Liver (tissue), 8 donors: ENCODE measurements at regions not wholly inside any gene's neighbourhood (a gene's known extent, or its start where the extent isn't known, plus 50 kb on each side); places are given as distances from the start of the nearest gene placed in this dataset.

Source experiments
- DNase-seq: peaks from one replicate; pipeline ENCODE4 v3.0.0-alpha.2; 2017; ENCODE audit warnings: low spot score
- H3K27ac ChIP-seq, 2 donors: one replicate each; pipeline ENCODE4 v1.7.0; 2013; ENCODE audit warnings: inconsistent platforms in 2 of 2, low read length in 2 of 2, control low read depth in 1 of 2, low read depth in 1 of 2, mild to moderate bottlenecking in 1 of 2
- H3K27me3 ChIP-seq, 4 donors: one replicate each; pipeline versions ENCODE4 v1.6.1 to v1.7.0; 2013; ENCODE audit warnings: low read length in 3 of 4, inconsistent platforms in 1 of 4, mild to moderate bottlenecking in 1 of 4, moderate library complexity in 1 of 4; ENCODE audit not compliant: control insufficient read depth in 4 of 4, insufficient read depth in 4 of 4
- H3K36me3 ChIP-seq, 4 donors: one replicate each; pipeline versions ENCODE4 v1.6.1 to v1.7.0; 2013; ENCODE audit warnings: low read length in 3 of 4, mild to moderate bottlenecking in 3 of 4, low read depth in 1 of 4, moderate library complexity in 1 of 4; ENCODE audit not compliant: control insufficient read depth in 4 of 4, insufficient read depth in 3 of 4
- H3K4me1 ChIP-seq, 4 donors: one replicate each; pipeline versions ENCODE4 v1.6.1 to v1.7.0; 2013; ENCODE audit warnings: low read length in 3 of 4, mild to moderate bottlenecking in 3 of 4, moderate library complexity in 1 of 4; ENCODE audit not compliant: control insufficient read depth in 4 of 4, insufficient read depth in 4 of 4
- H3K4me3 ChIP-seq, 3 donors: one replicate each; pipeline versions ENCODE4 v1.6.1 to v1.7.0; 2013; ENCODE audit warnings: low read length in 3 of 3, control low read depth in 1 of 3, low read depth in 1 of 3, mild to moderate bottlenecking in 1 of 3
- H3K9ac ChIP-seq, 2 donors: one replicate each; pipeline ENCODE4 v1.7.0; 2013; ENCODE audit warnings: low read length in 2 of 2, mild to moderate bottlenecking in 2 of 2, moderate library complexity in 2 of 2, control low read depth in 1 of 2, low read depth in 1 of 2
- H3K9me3 ChIP-seq, 4 donors: one replicate each; pipeline versions ENCODE4 v1.6.1 to v1.7.0; 2013; ENCODE audit warnings: low read length in 3 of 4; ENCODE audit not compliant: control insufficient read depth in 4 of 4
- EGR1 ChIP-seq, 2 donors: IDR thresholded peaks; 2 replicates each; pipeline ENCODE4 v1.6.1; 2016 to 2018; ENCODE audit warnings: antibody characterized with exemption in 2 of 2, low read depth in 2 of 2
- FOXA2 ChIP-seq: IDR thresholded peaks from 2 replicates; pipeline ENCODE4 v1.6.1; 2016; ENCODE audit warnings: antibody characterized with exemption
- HNF4A ChIP-seq, 2 donors: conservative IDR thresholded peaks; 2 replicates each; pipeline ENCODE4 v1.6.1; 2016; ENCODE audit warnings: antibody characterized with exemption in 2 of 2, mild to moderate bottlenecking in 2 of 2
- HNF4G ChIP-seq: IDR thresholded peaks from 2 replicates; pipeline ENCODE4 v1.6.1; 2016; ENCODE audit warnings: antibody characterized with exemption
- JUND ChIP-seq, 2 donors: IDR thresholded peaks; 2 replicates each; pipeline ENCODE4 v1.6.1; 2016; ENCODE audit warnings: antibody characterized with exemption in 2 of 2
- RAD21 ChIP-seq, 2 donors: IDR thresholded peaks; 2 replicates each; pipeline ENCODE4 v1.6.1; 2016; ENCODE audit warnings: antibody characterized with exemption in 2 of 2, mild to moderate bottlenecking in 2 of 2
- RXRA ChIP-seq, 2 donors: IDR thresholded peaks; 2 replicates each; pipeline ENCODE4 v1.6.1; 2017 to 2018; ENCODE audit warnings: antibody characterized with exemption in 2 of 2, mild to moderate bottlenecking in 1 of 2
- SP1 ChIP-seq: IDR thresholded peaks from 2 replicates; pipeline ENCODE4 v1.6.1; 2018; ENCODE audit warnings: antibody characterized with exemption, mild to moderate bottlenecking
- TAF1 ChIP-seq: conservative IDR thresholded peaks from 2 replicates; pipeline ENCODE4 v1.6.1; 2016; ENCODE audit warnings: antibody characterized with exemption, mild to moderate bottlenecking
- WGBS: extraction: QIAGEN DNeasy Blood & Tissue Kit; methylation state at CpG from one replicate; pipeline ENCODE4 v1.1.7; 2013; 5-methylcytosine and 5-hydroxymethylcytosine counted together
- TF ChIP-seq, protein P1 (sequence below): IDR thresholded peaks from 2 replicates; pipeline ENCODE4 v1.6.1; 2016; ENCODE audit warnings: antibody characterized with exemption
- TF ChIP-seq, protein P2 (sequence below): IDR thresholded peaks from 2 replicates; pipeline ENCODE4 v1.6.1; 2016; ENCODE audit warnings: antibody characterized with exemption
- TF ChIP-seq, protein P3 (sequence below): fragments of 150-350 bp; IDR thresholded peaks from 2 replicates; pipeline ENCODE4 v1.5.1; 2017; ENCODE audit warnings: improper control_type of control experiment, low read depth, low read length; ENCODE audit not compliant: missing input control
- TF ChIP-seq, protein P4 (sequence below): IDR thresholded peaks from 2 replicates; pipeline ENCODE4 v1.6.1; 2016; ENCODE audit warnings: antibody characterized with exemption
- donor health status: healthy.
- donor health status: healthy.
- donor health status: healthy.
- donor health status: healthy.
- donor health status: healthy.

DNA sequence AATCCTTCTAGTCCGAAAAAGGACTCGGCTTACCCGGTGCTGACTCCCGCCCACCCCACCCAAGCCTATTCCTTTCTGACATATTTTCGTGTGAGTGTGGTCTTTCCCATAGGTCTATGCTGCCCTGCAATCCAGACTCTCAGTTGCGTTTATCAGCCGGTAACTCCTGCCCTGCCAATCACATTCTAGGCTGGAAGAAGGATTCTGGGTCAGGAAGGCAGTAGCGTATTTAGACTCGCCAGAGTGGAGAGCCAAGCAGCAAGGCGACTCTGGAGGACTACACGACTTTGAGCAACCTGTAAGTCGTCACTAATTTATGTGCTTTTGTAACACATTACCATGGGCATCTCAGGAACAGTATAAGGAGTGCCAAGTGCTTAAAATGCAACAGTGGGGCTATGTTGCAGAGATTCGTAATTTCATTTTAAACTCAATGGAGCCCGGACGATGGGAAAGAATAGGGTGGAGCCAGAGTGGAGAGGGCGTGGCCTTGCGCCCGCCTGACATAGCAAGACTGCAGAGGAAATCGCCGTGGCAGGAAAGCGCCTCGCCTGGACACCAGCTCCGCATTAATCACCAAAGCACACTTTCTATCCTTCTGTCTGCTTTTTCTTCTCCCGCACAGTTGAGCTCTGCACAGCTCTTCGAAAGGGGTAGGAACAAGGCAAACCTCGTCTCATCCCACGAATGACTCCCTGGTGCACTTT, 1044.2 kb downstream of the AGBL1 start:
- no peak overlapping the region for H3K9ac ChIP-seq
- no peak overlapping the region for H3K27ac ChIP-seq
- H3K4me3 ChIP-seq, result no peak overlapping the region
- 78% methylated on average over 27 of the region's 27 CpGs for WGBS
- H3K4me1 ChIP-seq, result no peaks in the 10 kb centered on the region
- H3K9me3 ChIP-seq, result peaks cover 0 to 4% (median 0%) of the 10 kb centered on the region in 4 donors
- H3K36me3 ChIP-seq, result no peaks in the 10 kb centered on the region
- TF ChIP-seq TAF1 (no peak), HNF4A (conservative IDR thresholded peaks at IDR 0.05) (no peak), HNF4G (no peak), JUND (IDR thresholded peaks at IDR 0.05) (no peak)
- TF ChIP-seq, protein P1, sequence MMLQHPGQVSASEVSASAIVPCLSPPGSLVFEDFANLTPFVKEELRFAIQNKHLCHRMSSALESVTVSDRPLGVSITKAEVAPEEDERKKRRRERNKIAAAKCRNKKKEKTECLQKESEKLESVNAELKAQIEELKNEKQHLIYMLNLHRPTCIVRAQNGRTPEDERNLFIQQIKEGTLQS, result no peak
- peaks cover 0 to 4% (median 2%) of the 10 kb centered on the region in 4 donors for H3K27me3 ChIP-seq
- DNase-seq, result no peak

DNA sequence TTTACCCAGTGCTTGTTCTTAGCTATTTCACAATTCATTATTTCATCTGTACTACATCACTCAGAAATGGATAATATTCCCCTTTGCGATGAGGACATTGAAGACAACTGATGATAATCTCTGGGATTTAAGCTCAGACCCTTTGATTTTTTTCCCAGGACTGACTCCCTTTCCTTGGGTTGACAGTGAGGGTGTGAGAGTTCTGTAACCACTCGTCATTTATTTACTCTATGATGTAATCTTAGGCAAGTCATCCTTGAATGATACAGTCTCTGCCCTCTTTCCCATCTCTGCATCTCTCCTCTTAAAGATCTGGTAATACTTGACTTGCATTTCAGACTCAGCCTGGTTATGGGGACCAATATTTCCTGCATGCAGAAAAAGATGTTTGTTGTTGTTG, 1041.7 kb downstream of the AGBL1 start:
- H3K4me1 ChIP-seq, result no peaks in the 10 kb centered on the region
- H3K27me3 ChIP-seq, result peaks cover 0 to 4% (median 2%) of the 10 kb centered on the region in 4 donors
- no peak overlapping the region for H3K9ac ChIP-seq
- WGBS, result 60% methylated on average over 2 of the region's 2 CpGs
- TF ChIP-seq HNF4G (no peak), TAF1 (no peak), FOXA2 (no peak), RXRA (IDR thresholded peaks at IDR 0.05) (no peak), RAD21 (IDR thresholded peaks at IDR 0.05) (no peak)
- TF ChIP-seq, protein P2, sequence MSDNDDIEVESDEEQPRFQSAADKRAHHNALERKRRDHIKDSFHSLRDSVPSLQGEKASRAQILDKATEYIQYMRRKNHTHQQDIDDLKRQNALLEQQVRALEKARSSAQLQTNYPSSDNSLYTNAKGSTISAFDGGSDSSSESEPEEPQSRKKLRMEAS, result no peak
- TF ChIP-seq, protein P3, sequence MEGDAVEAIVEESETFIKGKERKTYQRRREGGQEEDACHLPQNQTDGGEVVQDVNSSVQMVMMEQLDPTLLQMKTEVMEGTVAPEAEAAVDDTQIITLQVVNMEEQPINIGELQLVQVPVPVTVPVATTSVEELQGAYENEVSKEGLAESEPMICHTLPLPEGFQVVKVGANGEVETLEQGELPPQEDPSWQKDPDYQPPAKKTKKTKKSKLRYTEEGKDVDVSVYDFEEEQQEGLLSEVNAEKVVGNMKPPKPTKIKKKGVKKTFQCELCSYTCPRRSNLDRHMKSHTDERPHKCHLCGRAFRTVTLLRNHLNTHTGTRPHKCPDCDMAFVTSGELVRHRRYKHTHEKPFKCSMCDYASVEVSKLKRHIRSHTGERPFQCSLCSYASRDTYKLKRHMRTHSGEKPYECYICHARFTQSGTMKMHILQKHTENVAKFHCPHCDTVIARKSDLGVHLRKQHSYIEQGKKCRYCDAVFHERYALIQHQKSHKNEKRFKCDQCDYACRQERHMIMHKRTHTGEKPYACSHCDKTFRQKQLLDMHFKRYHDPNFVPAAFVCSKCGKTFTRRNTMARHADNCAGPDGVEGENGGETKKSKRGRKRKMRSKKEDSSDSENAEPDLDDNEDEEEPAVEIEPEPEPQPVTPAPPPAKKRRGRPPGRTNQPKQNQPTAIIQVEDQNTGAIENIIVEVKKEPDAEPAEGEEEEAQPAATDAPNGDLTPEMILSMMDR, result no peak
- TF ChIP-seq, protein P4, sequence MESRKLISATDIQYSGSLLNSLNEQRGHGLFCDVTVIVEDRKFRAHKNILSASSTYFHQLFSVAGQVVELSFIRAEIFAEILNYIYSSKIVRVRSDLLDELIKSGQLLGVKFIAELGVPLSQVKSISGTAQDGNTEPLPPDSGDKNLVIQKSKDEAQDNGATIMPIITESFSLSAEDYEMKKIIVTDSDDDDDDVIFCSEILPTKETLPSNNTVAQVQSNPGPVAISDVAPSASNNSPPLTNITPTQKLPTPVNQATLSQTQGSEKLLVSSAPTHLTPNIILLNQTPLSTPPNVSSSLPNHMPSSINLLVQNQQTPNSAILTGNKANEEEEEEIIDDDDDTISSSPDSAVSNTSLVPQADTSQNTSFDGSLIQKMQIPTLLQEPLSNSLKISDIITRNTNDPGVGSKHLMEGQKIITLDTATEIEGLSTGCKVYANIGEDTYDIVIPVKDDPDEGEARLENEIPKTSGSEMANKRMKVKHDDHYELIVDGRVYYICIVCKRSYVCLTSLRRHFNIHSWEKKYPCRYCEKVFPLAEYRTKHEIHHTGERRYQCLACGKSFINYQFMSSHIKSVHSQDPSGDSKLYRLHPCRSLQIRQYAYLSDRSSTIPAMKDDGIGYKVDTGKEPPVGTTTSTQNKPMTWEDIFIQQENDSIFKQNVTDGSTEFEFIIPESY, result no peak
- DNase-seq, result no peak
- H3K27ac ChIP-seq, result no peak overlapping the region
- peaks cover 0 to 4% (median 0%) of the 10 kb centered on the region in 4 donors for H3K9me3 ChIP-seq
- no peak overlapping the region for H3K4me3 ChIP-seq
- no peaks in the 10 kb centered on the region for H3K36me3 ChIP-seq

DNA sequence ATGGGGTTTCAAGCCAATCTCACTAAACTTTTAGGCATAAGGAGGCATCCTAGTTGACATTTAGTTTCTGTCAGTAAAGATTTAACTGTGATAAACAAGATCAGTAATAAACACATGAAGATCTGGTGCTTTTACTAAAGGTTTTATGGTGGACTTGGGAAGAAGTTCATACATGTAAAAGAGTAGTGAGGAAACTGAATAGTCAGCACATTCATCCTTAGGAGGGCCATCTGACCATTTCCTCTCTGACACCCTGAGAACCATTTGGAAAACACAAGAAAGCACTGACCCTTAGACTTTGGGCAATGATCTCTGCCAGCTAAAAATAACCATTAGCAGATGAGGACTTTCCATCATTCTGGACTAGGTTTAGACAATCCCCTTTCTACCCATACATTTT, 1040.9 kb downstream of the AGBL1 start:
- Histone ChIP-seq H3K4me3 (no peak overlapping the region), H3K4me1 (no peaks in the 10 kb centered on the region), H3K27me3 (peaks cover 0 to 4% (median 2%) of the 10 kb centered on the region in 4 donors), H3K36me3 (no peaks in the 10 kb centered on the region), H3K27ac (no peak overlapping the region), H3K9me3 (peaks cover 0 to 4% (median 0%) of the 10 kb centered on the region in 4 donors), H3K9ac (no peak overlapping the region)
- TF ChIP-seq EGR1 (IDR thresholded peaks at IDR 0.05; ENCODE audit: low read depth in 2 of 2) (no peak), SP1 (no peak), JUND (IDR thresholded peaks at IDR 0.05) (no peak)
- no peak for DNase-seq
